Inferior parietal cortex (tissue), 1 donor: ENCODE measurements at regions not wholly inside any gene's neighbourhood (a gene's known extent, or its start where the extent isn't known, plus 50 kb on each side); places are given as distances from the start of the nearest gene placed in this dataset.
A peak's percentile ranks its signal among the peaks of the same experiment; 100 is the strongest.
"Not testable (repeated sequence)": the region's sequence is repeated elsewhere in the genome, so short reads cannot be mapped to it uniquely, and the experiment has no call there.

Experiments
- DNase-seq: peaks from one replicate; pipeline ENCODE4 v3.0.0-alpha.2; 2016; ENCODE audit errors: extremely low spot score

DNA sequence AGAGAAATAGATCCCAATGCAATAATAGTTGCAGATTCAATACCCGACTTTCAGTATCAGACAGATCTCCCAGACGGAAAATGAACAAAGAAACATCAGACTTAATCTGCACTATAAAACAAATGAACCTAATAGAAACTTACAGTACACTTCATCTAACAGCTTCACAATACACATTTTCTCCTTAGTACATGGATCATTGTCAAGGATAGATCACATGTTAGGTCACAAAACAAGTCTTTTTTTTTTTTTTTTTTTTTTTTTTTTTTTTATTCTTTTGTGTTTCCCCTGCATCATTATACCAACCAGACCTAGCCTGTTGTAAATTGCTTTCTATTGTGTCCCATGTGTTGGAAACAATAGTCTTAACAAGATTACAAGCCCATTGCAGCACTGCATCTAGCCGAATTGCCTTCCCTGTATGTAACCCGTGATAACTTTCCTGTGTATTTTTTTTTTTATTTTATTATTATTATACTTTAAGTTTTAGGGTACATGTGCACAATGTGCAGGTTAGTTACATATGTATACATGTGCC is 134.0 kb upstream of the MAD2L1 start:
- not testable (repeated sequence) for DNase-seq

DNA sequence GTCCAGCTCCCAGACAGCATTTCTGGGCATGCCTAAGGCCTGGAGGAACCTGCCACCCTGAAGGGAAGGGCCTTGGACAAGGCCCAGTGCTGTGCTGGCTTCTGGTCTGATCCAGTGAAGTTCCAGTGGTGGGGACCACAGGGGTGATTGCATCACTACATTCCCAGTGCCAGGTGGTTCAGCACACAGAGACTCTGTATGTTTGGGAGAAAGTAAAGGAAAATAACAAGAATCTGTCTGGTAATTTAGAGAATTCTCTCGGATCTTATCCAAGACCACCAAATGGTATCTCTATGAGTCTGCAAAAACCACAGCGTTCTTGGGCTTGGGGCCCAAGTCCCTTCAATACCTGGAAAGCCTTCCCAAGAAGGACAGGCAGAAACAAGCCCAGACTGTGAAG is 131.8 kb upstream of the MAD2L1 start:
- DNase-seq, result no peak

DNA sequence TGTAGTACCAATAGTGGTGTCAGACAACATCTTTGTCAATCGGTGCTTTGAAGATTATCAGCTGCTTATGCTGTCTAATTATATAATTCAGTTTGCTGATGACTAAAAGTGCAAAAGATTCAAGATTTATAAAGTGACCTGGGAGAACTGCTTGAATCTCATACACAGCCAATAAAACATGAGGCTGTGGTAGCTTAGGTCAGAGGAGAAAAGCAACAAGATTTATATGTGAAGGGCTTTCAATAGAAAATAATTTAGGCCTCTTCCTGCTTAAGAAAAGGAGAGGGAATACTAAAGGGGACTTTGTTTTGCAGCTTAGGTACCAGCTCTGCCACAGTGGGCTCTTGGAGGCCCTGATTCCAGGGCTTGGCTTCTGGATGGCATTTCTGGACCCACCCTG is 111.0 kb upstream of the MAD2L1 start:
- DNase-seq, result no peak

DNA sequence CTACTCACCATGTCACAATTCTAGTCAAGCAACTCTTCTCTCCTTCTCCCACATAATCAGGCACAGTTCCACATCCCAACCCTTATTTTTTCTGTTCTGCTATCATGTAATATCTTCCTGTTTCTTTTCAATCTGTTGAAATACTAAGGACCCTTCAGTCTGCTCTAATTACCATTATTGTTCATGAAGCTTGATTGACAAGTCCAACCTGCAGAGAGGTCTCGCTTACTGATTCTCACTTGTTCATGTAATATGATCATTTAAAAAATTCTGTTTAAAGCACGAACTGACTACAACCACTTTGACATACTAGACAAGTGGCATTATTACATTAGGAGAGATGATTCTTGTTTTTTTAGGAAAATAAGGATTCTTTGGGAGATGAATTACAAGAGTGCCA is 108.6 kb upstream of the MAD2L1 start:
- no peak for DNase-seq

DNA sequence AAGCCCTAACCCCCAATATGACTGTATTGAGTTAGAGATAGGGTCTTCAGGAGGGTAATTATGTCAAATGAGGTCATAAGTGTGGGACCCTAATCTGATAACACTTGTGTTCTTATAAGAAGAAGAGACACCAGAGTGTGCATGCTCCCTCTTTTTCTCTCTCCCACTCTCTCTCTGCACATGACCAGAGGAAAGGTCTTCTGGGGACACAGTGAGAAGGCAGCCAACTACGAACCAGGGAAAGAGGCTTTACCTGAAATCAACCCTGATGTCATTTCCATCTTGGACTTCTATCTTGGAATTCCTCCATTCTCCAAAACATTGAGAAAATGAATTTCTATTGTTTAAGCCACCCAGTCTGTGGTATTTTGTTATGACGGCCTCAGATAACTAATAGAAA is 97.2 kb upstream of the MAD2L1 start:
- DNase-seq, result no peak

DNA sequence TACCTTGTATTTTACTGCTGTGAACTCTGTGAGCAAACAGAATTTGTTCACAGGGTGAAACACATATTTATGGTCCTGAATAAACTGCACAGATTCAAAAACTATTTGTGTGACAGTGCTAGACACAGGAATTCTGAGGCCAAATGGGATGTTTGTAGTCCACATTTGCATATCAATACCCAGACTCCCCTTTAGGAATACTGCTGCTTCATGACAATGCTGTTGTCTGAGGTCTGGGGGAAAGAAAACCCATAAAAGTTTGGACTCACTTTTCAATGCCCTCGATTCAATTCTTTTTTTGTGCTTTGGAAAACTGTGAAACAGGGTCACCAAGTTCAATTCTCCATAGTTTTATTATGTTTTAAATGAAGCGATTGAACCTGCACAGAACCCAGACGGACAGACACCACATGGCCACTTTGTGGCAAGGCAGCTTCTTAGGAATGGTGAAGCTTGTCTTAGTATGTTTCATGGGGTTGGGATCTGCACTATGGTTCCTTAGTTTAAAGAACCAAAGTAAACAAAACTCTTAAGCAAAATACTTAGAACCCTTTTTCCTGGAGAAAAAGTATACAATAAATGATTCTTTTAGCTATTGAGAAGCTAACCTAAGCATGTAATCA is 92.3 kb upstream of the MAD2L1 start:
- DNase-seq, result no peak

DNA sequence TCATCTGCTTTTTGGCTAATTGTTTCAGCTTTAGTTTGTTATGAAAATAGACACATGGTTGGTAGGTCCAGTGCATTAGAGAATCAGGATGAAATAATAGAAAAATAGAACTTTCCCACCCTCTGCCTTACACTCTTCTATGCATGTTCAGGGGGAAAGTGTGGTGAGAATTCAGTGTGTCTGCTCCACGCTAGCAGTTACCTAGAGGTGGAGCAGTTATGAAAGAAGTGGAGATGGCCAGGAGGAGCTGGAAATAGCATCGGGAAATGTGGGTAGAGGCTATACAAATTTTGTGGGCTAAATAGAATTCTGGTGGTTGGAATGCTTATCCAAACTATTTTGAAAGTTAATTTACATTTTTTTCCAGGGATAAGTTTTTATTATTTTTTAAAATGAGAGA is 91.4 kb upstream of the MAD2L1 start:
- no peak for DNase-seq

DNA sequence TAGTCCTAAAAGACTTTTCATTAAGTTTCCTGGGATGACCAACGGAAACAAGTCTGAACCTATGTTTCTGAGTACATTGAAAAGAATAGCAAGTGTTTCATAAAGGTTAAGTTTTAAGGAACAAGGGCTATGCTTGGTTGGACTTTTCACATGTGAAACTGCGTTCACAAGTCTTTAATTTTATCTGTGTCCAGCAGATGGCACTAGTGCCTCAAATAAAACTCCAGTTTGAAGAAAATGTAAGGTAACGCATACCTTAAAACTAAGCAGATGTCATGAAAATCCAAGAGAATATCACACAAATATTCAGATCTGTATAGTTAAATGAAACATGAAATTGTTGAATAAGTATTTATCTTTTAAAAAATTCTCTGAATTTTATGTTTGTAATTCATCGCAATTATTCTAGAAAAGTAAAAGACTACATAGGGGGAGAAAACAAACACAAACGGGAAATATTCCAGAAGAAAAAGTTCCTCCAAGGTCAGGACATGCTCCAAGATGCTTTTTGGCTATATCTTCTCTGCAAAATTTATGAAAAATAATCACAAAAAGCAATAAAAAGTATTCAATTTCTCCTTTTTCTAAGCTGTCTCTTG is 89.6 kb upstream of the MAD2L1 start:
- DNase-seq, result peak; percentile 87

DNA sequence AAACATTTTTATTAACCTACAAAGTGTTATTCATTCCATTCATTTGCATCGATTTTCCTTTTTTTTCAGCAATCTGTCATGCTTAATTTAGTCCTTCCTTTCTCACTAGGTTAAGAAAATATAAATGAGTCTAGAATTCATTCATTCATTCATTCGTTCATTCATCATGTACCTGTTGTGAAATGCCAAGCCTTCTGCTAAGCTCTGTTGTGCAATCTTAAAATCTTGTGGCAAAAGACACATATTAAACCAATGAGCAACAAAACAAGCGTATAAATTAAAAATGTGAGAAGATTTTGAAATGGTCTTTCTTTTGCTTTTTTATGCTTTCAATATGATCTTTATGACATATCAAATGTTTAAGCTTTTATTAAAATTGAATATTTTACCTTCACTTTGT is 88.6 kb upstream of the MAD2L1 start:
- no peak for DNase-seq

DNA sequence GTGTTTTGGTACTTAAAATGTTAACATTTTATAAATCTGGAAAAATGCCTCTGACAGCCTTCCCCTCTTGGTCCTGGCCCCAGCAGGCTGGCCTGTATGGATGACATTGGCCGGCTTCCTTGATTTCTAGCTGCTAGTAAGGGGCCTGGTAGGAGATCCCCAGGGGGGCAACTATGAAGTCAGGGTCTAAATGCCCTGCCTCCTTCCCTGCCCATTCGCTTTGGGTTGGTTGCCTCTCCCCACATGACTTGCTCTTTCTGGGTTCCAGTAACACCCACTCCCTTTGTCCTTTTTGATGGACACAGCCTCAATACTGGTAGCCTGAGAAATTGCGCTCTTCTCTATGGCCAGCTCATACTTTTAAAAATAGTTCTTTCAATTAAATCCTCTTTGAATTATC is 78.0 kb upstream of the MAD2L1 start:
- DNase-seq, result no peak

DNA sequence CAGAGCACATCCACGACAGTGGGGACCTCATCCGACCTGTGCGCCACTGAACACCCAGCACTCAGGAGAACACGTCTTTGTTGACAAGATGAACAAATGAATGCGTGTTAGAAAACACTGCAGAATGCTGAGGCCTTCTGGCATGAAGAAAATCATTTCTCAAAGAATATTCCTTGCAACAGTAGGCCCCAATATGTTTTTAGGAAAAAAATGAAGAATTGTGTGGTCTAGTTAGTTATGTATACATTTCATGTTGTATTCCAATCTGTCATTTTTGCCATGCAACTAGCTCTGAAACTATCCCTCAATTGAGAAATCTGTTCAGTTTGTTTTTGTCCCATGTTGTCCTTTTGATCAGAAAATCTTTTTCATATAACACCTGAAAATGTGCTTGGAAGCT is 77.4 kb upstream of the MAD2L1 start:
- DNase-seq, result no peak

DNA sequence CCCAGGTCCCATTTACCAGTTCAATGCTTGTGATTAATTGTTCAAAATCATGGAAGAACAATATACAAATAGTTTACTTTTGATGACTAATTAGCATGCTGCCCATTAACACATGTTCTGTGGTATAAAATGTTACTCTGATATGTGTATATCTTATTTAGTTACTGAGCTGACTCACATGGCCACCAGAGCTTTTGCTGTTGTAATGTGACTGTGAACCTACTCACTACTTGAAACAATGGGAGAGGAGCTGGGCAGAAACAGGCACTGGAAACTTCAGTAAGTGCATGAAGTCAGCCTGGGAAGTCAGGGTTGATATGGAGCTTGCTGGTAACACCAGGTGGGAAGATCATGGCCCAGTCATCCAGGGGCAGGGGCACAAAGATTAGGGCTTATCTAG is 72.7 kb upstream of the MAD2L1 start:
- no peak for DNase-seq

DNA sequence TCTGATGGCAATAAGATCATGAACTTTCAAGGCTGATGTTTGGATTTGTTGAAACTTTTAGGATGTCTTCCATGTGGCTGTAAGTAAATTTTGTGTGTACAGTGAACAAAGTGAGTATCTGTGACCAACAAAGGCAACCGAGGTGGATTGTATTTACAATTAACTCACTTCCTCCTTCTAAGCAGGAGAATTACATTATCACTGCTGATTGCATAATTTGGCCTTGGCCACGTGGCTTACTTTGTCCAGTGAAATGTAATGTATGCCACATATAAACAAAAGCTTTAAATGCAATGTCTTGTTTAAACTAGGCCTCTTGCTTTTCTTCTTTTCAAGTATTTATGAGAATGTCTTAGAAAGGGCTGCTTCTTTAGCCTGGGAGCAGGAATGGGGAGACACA is 66.3 kb upstream of the MAD2L1 start:
- no peak for DNase-seq

DNA sequence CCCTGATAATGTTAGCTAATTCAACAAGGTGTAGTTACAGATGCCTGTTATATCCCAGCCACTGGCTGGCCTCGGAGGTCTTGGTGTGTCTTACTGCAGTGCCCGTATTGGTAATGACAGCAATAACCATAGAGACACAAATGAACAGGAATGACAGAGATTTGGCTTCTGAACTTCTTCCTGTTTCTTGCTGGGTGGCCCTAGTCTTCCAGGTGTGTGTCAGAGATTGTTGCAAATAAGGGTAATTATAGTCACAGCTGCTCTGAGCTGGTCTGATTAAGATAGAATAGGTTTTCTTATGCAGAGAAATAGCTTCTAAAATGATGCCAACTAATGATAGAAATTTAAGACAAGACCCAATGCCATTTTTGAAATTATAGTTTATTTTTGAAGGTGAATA is 64.1 kb upstream of the MAD2L1 start:
- no peak for DNase-seq
